A549 (cell line): ENCODE measurements at regions not wholly inside any gene's neighbourhood (a gene's known extent, or its start where the extent isn't known, plus 50 kb on each side); places are given as distances from the start of the nearest gene placed in this dataset.
A peak's percentile ranks its signal among the peaks of the same experiment; 100 is the strongest.

ENCODE experiments used
- ATAC-seq, 2 experiments: fragments of 200-7000 bp in 1 of 2; fragments of >200 bp in 1 of 2; cut with Nextera tagmentation in 1 of 2; cut with Tn5 transposase in 1 of 2; 3 replicates each; pipeline versions ENCODE4 v1.8.0 to v1.9.1; 2018 to 2020; ENCODE audit warnings: mild to moderate bottlenecking in 1 of 2, moderate library complexity in 1 of 2
- CTCF ChIA-PET: fragments of 300-600 bp; sonication (Branson Sonifier 250); formaldehyde crosslinking; extraction: SDS; loops from one replicate; lab custom pipeline; 2021; ENCODE audit warnings: antibody characterized with exemption, inconsistent platforms; lab: Yijun Ruan, JAX
- POLR2A ChIA-PET: fragments of 350-600 bp; formaldehyde crosslinking; extraction: SDS; loops from one replicate; lab custom pipeline; 2021; ENCODE audit warnings: antibody characterized with exemption, inconsistent platforms; lab: Yijun Ruan, JAX
- DNase-seq, 2 experiments: peaks; one replicate each; pipeline versions ENCODE4 v3.0.0 to v3.0.0-alpha.2; 2011 to 2016; ENCODE audit warnings: low read depth in 1 of 2, low spot score in 1 of 2
- FAIRE-seq: peaks from 2 replicates; lab custom pipeline; 2011; peaks lifted over from hg19 to GRCh38; lab: Jason Lieb, UNC
- H3K27ac ChIP-seq, 2 experiments: fragments of >200 bp; sonication (Bioruptor Twin); formaldehyde crosslinking; 3 replicates each; pipeline ENCODE4 v1.5.1; 2016 to 2017
- H3K4me1 ChIP-seq: fragments of >200 bp; sonication (Bioruptor Twin); formaldehyde crosslinking; 3 replicates; pipeline ENCODE4 v1.6.1; 2016
- H3K4me2 ChIP-seq: fragments of >200 bp; sonication (Bioruptor Twin); formaldehyde crosslinking; 3 replicates; pipeline ENCODE4 v1.6.1; 2016
- H3K4me3 ChIP-seq: fragments of >200 bp; sonication (Bioruptor Twin); formaldehyde crosslinking; 3 replicates; pipeline ENCODE4 v1.5.1; 2016
- H3K9me3 ChIP-seq: fragments of >200 bp; sonication (Bioruptor Twin); formaldehyde crosslinking; 3 replicates; pipeline ENCODE4 v1.6.1; 2016
- CBX2 ChIP-seq: fragments of 200-600 bp; sonication (generic); IDR thresholded peaks from 2 replicates; pipeline ENCODE4 v1.6.1; 2016; ENCODE audit warnings: low read depth, mild to moderate bottlenecking, borderline replicate concordance
- CBX8 ChIP-seq: fragments of 200-600 bp; sonication (generic); IDR thresholded peaks from 2 replicates; pipeline ENCODE4 v1.6.1; 2016
- CEBPB ChIP-seq, 2 experiments: fragments of >200 bp in 1 of 2; sonication (Bioruptor Twin) in 1 of 2; formaldehyde crosslinking in 1 of 2; IDR thresholded peaks; 2 replicates each; pipeline ENCODE4 v1.6.1; 2012 to 2016
- CHD2 ChIP-seq: fragments of 150-350 bp; IDR thresholded peaks from 2 replicates; pipeline ENCODE4 v1.6.1; 2014; ENCODE audit warnings: low read length; ENCODE audit not compliant: partially characterized antibody
- CHD4 ChIP-seq: fragments of 200-600 bp; sonication (generic); IDR thresholded peaks from 2 replicates; pipeline ENCODE4 v1.6.1; 2016; ENCODE audit warnings: antibody characterized with exemption, mild to moderate bottlenecking, borderline replicate concordance
- E2F6 ChIP-seq: IDR thresholded peaks from 2 replicates; pipeline ENCODE4 v1.6.1; 2012; ENCODE audit warnings: low read depth, borderline replicate concordance
- EP300 ChIP-seq, 2 experiments: fragments of >200 bp; sonication (Bioruptor Twin); formaldehyde crosslinking; IDR thresholded peaks; 2 replicates in 1 of 2; 3 replicates in 1 of 2; pipeline ENCODE4 v1.6.1; 2016 to 2017
- ESRRA ChIP-seq: fragments of 150-350 bp; IDR thresholded peaks from 2 replicates; pipeline ENCODE4 v1.6.1; 2014; ENCODE audit warnings: mild to moderate bottlenecking, low read length, borderline replicate concordance
- FOSL2 ChIP-seq, 2 experiments: fragments of 450-650 bp in 1 of 2; fragments of >200 bp in 1 of 2; sonication (Bioruptor Twin) in 1 of 2; formaldehyde crosslinking; IDR thresholded peaks; 2 replicates each; pipeline versions ENCODE4 v1.5.0 to v1.6.1; 2016 to 2020; ENCODE audit warnings: mild to moderate bottlenecking in 1 of 2, moderate library complexity in 1 of 2
- FOXS1 ChIP-seq: fragments of 250-450 bp; sonication (Bioruptor Pico); IDR thresholded peaks from 2 replicates; pipeline ENCODE4 v1.5.0; 2020; ENCODE audit warnings: mild to moderate bottlenecking, moderate library complexity
- GATA3 ChIP-seq: IDR thresholded peaks from 2 replicates; pipeline ENCODE4 v1.6.1; 2012; ENCODE audit warnings: borderline replicate concordance
- HMGXB4 ChIP-seq: fragments of 250-450 bp; sonication (Bioruptor Pico); IDR thresholded peaks from 2 replicates; pipeline ENCODE4 v1.5.0; 2021; ENCODE audit warnings: mild to moderate bottlenecking, moderate library complexity, borderline replicate concordance
- HOXA7 ChIP-seq: fragments of 250-450 bp; sonication (Bioruptor Pico); IDR thresholded peaks from 2 replicates; pipeline ENCODE4 v1.5.0; 2020; ENCODE audit warnings: mild to moderate bottlenecking, moderate library complexity
- HOXB13 ChIP-seq: fragments of 250-450 bp; sonication (Bioruptor Pico); IDR thresholded peaks from 2 replicates; pipeline ENCODE4 v1.5.0; 2020; ENCODE audit warnings: low read depth, mild to moderate bottlenecking, moderate library complexity
- JUN ChIP-seq, 2 experiments: fragments of >200 bp; sonication (Bioruptor Twin); formaldehyde crosslinking; IDR thresholded peaks; 2 replicates in 1 of 2; 3 replicates in 1 of 2; pipeline ENCODE4 v1.6.1; 2016 to 2017
- MAFK ChIP-seq: fragments of 450-650 bp; IDR thresholded peaks from 2 replicates; pipeline ENCODE4 v1.6.1; 2014; ENCODE audit not compliant: partially characterized antibody
- MAZ ChIP-seq: fragments of 150-350 bp; IDR thresholded peaks from 2 replicates; pipeline ENCODE4 v1.6.1; 2014; ENCODE audit warnings: antibody characterized with exemption, low read depth, low read length, borderline replicate concordance
- NPAS2 ChIP-seq: fragments of 250-450 bp; sonication (Bioruptor Pico); IDR thresholded peaks from 2 replicates; pipeline ENCODE4 v1.8.0; 2022; ENCODE audit warnings: mild to moderate bottlenecking, moderate library complexity, borderline replicate concordance
- NR3C1 ChIP-seq: fragments of >200 bp; sonication (Bioruptor Twin); formaldehyde crosslinking; IDR thresholded peaks from 3 replicates; pipeline ENCODE4 v1.6.1; 2017
- PBX3 ChIP-seq: IDR thresholded peaks from 2 replicates; pipeline ENCODE4 v1.6.1; 2012
- POLR2A ChIP-seq: IDR thresholded peaks from 2 replicates; pipeline ENCODE4 v1.6.1; 2012; ENCODE audit warnings: mild to moderate bottlenecking, low read length
- POLR2AphosphoS2 ChIP-seq: conservative IDR thresholded peaks from 2 replicates; pipeline ENCODE4 v1.6.1; 2012; ENCODE audit warnings: low read length, improper control_type of control experiment, inconsistent platforms
- RAD21 ChIP-seq, 2 experiments: fragments of >200 bp in 1 of 2; sonication (Bioruptor Twin) in 1 of 2; formaldehyde crosslinking in 1 of 2; IDR thresholded peaks in 1 of 2; conservative IDR thresholded peaks in 1 of 2; 2 replicates in 1 of 2; 3 replicates in 1 of 2; pipeline ENCODE4 v1.6.1; 2012 to 2018; ENCODE audit warnings: inconsistent platforms in 1 of 2
- RCOR1 ChIP-seq: fragments of 150-350 bp; IDR thresholded peaks from 2 replicates; pipeline ENCODE4 v1.6.1; 2014; ENCODE audit warnings: antibody characterized with exemption, low read length, low read depth
- RFX5 ChIP-seq: fragments of 450-650 bp; IDR thresholded peaks from 2 replicates; pipeline ENCODE4 v1.7.1; 2014; ENCODE audit warnings: antibody characterized with exemption, mild to moderate bottlenecking, moderate library complexity
- SMC3 ChIP-seq: fragments of >200 bp; sonication (Bioruptor Twin); formaldehyde crosslinking; IDR thresholded peaks from 3 replicates; pipeline ENCODE4 v1.6.1; 2018; ENCODE audit warnings: inconsistent platforms
- TP53 ChIP-seq: fragments of 250-450 bp; sonication (Bioruptor Pico); IDR thresholded peaks from 2 replicates; pipeline ENCODE4 v1.5.0; 2021; ENCODE audit warnings: mild to moderate bottlenecking, moderate library complexity
- ZFP36 ChIP-seq: fragments of 450-650 bp; IDR thresholded peaks from 2 replicates; pipeline ENCODE4 v1.6.1; 2014; ENCODE audit warnings: borderline replicate concordance; ENCODE audit not compliant: partially characterized antibody
- WGBS: methylation state at CpG from one replicate; pipeline ENCODE4 v1.1.6; 2017; ENCODE audit errors: missing lambda C conversion rate; 5-methylcytosine and 5-hydroxymethylcytosine counted together
- TF ChIP-seq, protein P1 (sequence below): fragments of >200 bp; sonication (Bioruptor Twin); formaldehyde crosslinking; IDR thresholded peaks from 3 replicates; pipeline ENCODE4 v1.5.1; 2016
- TF ChIP-seq, protein P2 (sequence below): fragments of 200-600 bp; sonication (generic); IDR thresholded peaks from 2 replicates; pipeline ENCODE4 v1.6.1; 2016; ENCODE audit warnings: antibody characterized with exemption, mild to moderate bottlenecking, moderate library complexity
- TF ChIP-seq, protein P3 (sequence below): IDR thresholded peaks from 2 replicates; pipeline ENCODE4 v1.6.1; 2012
- TF ChIP-seq, protein P4 (sequence below): fragments of 450-650 bp; IDR thresholded peaks from 2 replicates; pipeline ENCODE4 v1.6.1; 2014; ENCODE audit warnings: antibody characterized with exemption

DNA sequence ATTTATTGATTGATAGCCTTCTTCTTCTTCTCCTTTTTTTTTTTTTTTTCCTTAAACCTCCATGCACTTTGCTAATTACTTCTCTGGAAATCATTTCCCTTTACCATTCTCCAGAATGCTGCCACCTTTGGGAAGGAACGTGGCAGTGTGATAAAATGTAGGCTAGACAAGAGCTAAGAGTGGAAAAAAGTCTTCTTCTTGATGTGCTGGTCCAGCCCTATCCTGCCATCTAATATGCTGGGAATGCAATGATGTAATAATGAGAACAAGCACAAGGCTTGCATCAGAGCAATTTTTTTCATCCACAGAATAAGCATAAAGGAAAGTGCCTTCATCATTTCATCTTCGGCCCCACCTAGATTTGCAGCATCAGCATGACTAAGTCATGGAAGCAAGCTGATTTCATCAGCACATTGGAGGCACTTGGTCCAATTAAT lies 128.7 kb upstream of the ZFHX3 start:
- peak; percentile 85 to 91 for ATAC-seq
- peaks cover 15% of the 10 kb centered on the region; the same call in 2 of the 3 replicates for H3K4me1 ChIP-seq
- H3K27ac ChIP-seq: peak overlapping the region; percentile 63 to 73; a peak in 5 of 6 replicates
- DNase-seq: peak; percentile 48 to 86
- no peak overlapping the region for H3K4me3 ChIP-seq
- H3K4me2 ChIP-seq: peak overlapping the region; percentile 20; the same call in 2 of the 3 replicates
- 28% methylated on average over 2 of the region's 2 CpGs for WGBS
- POLR2A ChIA-PET: interaction anchor here (0.7 to 1.2 kb wide), 4 partner anchors 94 to 128 kb away, joined by 4 to 7 read pairs (median 4); no protein-coding TSS in a partner anchor
- H3K9me3 ChIP-seq: no peaks in the 10 kb centered on the region
- no peak for FAIRE-seq
- CTCF ChIA-PET: interaction anchor here (0.6 to 1.7 kb wide), 22 partner anchors 9 to 454 kb away, joined by 3 to 8 read pairs (median 4); no protein-coding TSS in a partner anchor
- TF ChIP-seq ESRRA (no peak), EP300 (IDR thresholded peaks at IDR 0.05) (peak; percentile 53 to 55; a peak in 2 of 5 replicates), NR3C1 (no peak), HMGXB4 (CRISPR knock-in tag) (no peak), FOXS1 (CRISPR knock-in tag) (no peak), RAD21 (conservative IDR thresholded peaks at IDR 0.05 in 1 of 2, IDR thresholded peaks at IDR 0.05 in 1 of 2) (peak; percentile 42 to 43; a peak in 4 of 5 replicates), MAFK (peak; percentile 97), CBX8 (no peak), CHD4 (no peak), TP53 (CRISPR knock-in tag) (no peak), E2F6 (no peak), CHD2 (no peak), POLR2AphosphoS2 (no peak), GATA3 (peak; percentile 43; the same call in 1 of the 2 replicates), CEBPB (IDR thresholded peaks at IDR 0.05) (peak; percentile 73 to 78), HOXA7 (CRISPR knock-in tag) (no peak), FOSL2 (IDR thresholded peaks at IDR 0.05) (no peak), FOSL2 (CRISPR knock-in tag; IDR thresholded peaks at IDR 0.05) (peak; percentile 57), SMC3 (peak; percentile 44), HOXB13 (CRISPR knock-in tag) (no peak), RFX5 (no peak), CBX2 (no peak), RCOR1 (no peak), POLR2A (no peak), JUN (IDR thresholded peaks at IDR 0.05) (peak in 1 of 2 experiments; percentile 36; a peak in 2 of 5 replicates), ZFP36 (no peak), PBX3 (no peak), NPAS2 (CRISPR knock-in tag) (no peak), MAZ (no peak)
- TF ChIP-seq, protein P1, sequence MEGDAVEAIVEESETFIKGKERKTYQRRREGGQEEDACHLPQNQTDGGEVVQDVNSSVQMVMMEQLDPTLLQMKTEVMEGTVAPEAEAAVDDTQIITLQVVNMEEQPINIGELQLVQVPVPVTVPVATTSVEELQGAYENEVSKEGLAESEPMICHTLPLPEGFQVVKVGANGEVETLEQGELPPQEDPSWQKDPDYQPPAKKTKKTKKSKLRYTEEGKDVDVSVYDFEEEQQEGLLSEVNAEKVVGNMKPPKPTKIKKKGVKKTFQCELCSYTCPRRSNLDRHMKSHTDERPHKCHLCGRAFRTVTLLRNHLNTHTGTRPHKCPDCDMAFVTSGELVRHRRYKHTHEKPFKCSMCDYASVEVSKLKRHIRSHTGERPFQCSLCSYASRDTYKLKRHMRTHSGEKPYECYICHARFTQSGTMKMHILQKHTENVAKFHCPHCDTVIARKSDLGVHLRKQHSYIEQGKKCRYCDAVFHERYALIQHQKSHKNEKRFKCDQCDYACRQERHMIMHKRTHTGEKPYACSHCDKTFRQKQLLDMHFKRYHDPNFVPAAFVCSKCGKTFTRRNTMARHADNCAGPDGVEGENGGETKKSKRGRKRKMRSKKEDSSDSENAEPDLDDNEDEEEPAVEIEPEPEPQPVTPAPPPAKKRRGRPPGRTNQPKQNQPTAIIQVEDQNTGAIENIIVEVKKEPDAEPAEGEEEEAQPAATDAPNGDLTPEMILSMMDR: peak; percentile 55
- TF ChIP-seq, protein P2, sequence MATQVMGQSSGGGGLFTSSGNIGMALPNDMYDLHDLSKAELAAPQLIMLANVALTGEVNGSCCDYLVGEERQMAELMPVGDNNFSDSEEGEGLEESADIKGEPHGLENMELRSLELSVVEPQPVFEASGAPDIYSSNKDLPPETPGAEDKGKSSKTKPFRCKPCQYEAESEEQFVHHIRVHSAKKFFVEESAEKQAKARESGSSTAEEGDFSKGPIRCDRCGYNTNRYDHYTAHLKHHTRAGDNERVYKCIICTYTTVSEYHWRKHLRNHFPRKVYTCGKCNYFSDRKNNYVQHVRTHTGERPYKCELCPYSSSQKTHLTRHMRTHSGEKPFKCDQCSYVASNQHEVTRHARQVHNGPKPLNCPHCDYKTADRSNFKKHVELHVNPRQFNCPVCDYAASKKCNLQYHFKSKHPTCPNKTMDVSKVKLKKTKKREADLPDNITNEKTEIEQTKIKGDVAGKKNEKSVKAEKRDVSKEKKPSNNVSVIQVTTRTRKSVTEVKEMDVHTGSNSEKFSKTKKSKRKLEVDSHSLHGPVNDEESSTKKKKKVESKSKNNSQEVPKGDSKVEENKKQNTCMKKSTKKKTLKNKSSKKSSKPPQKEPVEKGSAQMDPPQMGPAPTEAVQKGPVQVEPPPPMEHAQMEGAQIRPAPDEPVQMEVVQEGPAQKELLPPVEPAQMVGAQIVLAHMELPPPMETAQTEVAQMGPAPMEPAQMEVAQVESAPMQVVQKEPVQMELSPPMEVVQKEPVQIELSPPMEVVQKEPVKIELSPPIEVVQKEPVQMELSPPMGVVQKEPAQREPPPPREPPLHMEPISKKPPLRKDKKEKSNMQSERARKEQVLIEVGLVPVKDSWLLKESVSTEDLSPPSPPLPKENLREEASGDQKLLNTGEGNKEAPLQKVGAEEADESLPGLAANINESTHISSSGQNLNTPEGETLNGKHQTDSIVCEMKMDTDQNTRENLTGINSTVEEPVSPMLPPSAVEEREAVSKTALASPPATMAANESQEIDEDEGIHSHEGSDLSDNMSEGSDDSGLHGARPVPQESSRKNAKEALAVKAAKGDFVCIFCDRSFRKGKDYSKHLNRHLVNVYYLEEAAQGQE: no peak
- TF ChIP-seq, protein P3, sequence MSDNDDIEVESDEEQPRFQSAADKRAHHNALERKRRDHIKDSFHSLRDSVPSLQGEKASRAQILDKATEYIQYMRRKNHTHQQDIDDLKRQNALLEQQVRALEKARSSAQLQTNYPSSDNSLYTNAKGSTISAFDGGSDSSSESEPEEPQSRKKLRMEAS: no peak
- TF ChIP-seq, protein P4, sequence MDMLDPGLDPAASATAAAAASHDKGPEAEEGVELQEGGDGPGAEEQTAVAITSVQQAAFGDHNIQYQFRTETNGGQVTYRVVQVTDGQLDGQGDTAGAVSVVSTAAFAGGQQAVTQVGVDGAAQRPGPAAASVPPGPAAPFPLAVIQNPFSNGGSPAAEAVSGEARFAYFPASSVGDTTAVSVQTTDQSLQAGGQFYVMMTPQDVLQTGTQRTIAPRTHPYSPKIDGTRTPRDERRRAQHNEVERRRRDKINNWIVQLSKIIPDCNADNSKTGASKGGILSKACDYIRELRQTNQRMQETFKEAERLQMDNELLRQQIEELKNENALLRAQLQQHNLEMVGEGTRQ: no peak
